ENCODE measurements at regions not wholly inside any gene's neighbourhood (a gene's known extent, or its start where the extent isn't known, plus 50 kb on each side); places are given as distances from the start of the nearest gene placed in this dataset.

GRCh38 chr2:142682528-142682927 lies 194.9 kb upstream of the KYNU start:
- peak; percentile 45 for DNase-seq (ENCODE audit: low read depth)
- TF ChIP-seq CTCF (IDR thresholded peaks at IDR 0.05; ENCODE audit: low read length, missing control alignments) = peak; percentile 20
- no peak overlapping the region for H3K4me3 ChIP-seq (replicated peaks; ENCODE audit: low read depth, low read length)

- DNase-seq (ENCODE audit: low read depth) = no peak
- no peak overlapping the region for H3K4me3 ChIP-seq (replicated peaks; ENCODE audit: low read depth, low read length)
- no peak for TF ChIP-seq CTCF (IDR thresholded peaks at IDR 0.05; ENCODE audit: low read length, missing control alignments)
Measured at GRCh38 chr2:142681952-142682351, 195.5 kb upstream of the KYNU start.

- DNase-seq (ENCODE audit: low read depth) = no peak
- TF ChIP-seq CTCF (IDR thresholded peaks at IDR 0.05; ENCODE audit: low read length, missing control alignments) = no peak
- H3K4me3 ChIP-seq (replicated peaks; ENCODE audit: low read depth, low read length) = no peak overlapping the region
Measured at GRCh38 chr2:142678164-142678563, 199.3 kb upstream of the KYNU start.

GRCh38 chr2:142675398-142675797 lies 202.1 kb upstream of the KYNU start:
- H3K4me3 ChIP-seq (replicated peaks; ENCODE audit: low read depth, low read length) = no peak overlapping the region
- TF ChIP-seq CTCF (IDR thresholded peaks at IDR 0.05; ENCODE audit: low read length, missing control alignments) = no peak
- DNase-seq (ENCODE audit: low read depth) = no peak

- TF ChIP-seq CTCF (IDR thresholded peaks at IDR 0.05; ENCODE audit: low read length, missing control alignments) = no peak
- no peak for DNase-seq (ENCODE audit: low read depth)
- H3K4me3 ChIP-seq (replicated peaks; ENCODE audit: low read depth, low read length) = no peak overlapping the region
Measured at GRCh38 chr2:142673836-142674235, 203.6 kb upstream of the KYNU start.

- DNase-seq (ENCODE audit: low read depth) = no peak
- no peak overlapping the region for H3K4me3 ChIP-seq (replicated peaks; ENCODE audit: low read depth, low read length)
- no peak for TF ChIP-seq CTCF (IDR thresholded peaks at IDR 0.05; ENCODE audit: low read length, missing control alignments)
Measured at GRCh38 chr2:142672698-142673097, 204.8 kb upstream of the KYNU start.

- no peak for DNase-seq (ENCODE audit: low read depth)
- TF ChIP-seq CTCF (IDR thresholded peaks at IDR 0.05; ENCODE audit: low read length, missing control alignments) = no peak
Measured at GRCh38 chr2:142670362-142670761, 207.1 kb upstream of the KYNU start.

More at GRCh38 chr2:142670362-142670761, 207.1 kb upstream of the KYNU start:
- H3K4me3 ChIP-seq (replicated peaks; ENCODE audit: low read depth, low read length) = no peak overlapping the region

Data from fibroblast of pulmonary artery (primary cell).